ENCODE measurements at regions not wholly inside any gene's neighbourhood (a gene's known extent, or its start where the extent isn't known, plus 50 kb on each side); places are given as distances from the start of the nearest gene placed in this dataset.

DNA sequence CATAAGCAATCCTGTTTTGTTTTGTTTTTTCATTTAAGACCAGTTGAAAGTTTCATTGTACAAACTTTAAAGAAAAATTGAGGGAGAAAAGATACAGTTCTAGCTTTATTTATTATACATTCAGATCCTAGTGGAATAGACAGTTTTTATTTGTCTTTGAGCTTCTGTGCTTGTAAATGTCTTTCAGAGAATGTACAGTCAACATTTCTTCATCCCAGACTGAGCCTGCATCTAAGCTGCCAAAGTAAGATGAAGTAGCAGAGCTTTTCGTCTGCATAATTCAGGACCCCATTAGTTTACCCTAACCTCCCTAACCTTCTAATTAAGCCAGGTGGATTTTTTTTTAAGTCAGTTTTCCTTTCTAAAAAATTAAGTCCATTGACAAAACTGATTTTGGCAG, 516.7 kb upstream of the HTR2A start:
- WGBS, 4 donors: 60 to 77% (median 74%) methylated on average over 1 of the region's 1 CpG
- TF ChIP-seq POLR2A (IDR thresholded peaks at IDR 0.05): no peak
- intact Hi-C loops (cut with DNase I): loop anchor here in 1 of 10 donors (10.0 kb wide), 1 partner anchor 361 kb away; no protein-coding TSS in a partner anchor
- no peaks in the 10 kb centered on the region for H3K4me1 ChIP-seq
- no peak for DNase-seq
- H3K27ac ChIP-seq: no peak overlapping the region
- H3K27me3 ChIP-seq: no peaks in the 10 kb centered on the region
- no peak overlapping the region for H3K4me3 ChIP-seq
- no peaks in the 10 kb centered on the region for H3K9me3 ChIP-seq
- no peak for ATAC-seq
- no peaks in the 10 kb centered on the region for H3K36me3 ChIP-seq

DNA sequence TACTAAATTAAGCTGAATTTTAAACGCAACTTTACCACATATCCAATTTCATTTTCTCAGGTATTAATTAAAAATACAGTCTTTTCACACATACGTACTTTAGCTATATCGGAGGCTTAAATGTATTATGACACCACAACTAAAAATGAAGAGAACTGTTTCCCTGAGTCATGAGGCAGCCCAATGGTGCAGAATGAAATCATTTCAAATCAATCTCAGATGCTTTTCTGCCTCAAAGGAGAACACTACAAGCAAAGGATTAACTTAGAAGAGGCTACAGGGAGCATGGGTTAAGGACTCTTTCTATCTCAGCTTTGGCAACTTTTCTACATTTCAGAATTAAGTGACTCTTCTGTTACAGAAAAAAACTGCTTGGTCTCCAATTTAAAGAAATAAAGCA, 516.3 kb upstream of the HTR2A start:
- 89 to 95% (median 92%) methylated on average over 3 of the region's 3 CpGs for WGBS, 4 donors
- Histone ChIP-seq H3K27me3 (no peaks in the 10 kb centered on the region), H3K4me1 (no peaks in the 10 kb centered on the region), H3K36me3 (no peaks in the 10 kb centered on the region), H3K9me3 (no peaks in the 10 kb centered on the region), H3K27ac (no peak overlapping the region), H3K4me3 (no peak overlapping the region)
- ATAC-seq (no peak), DNase-seq (no peak)
- TF ChIP-seq, protein P1, sequence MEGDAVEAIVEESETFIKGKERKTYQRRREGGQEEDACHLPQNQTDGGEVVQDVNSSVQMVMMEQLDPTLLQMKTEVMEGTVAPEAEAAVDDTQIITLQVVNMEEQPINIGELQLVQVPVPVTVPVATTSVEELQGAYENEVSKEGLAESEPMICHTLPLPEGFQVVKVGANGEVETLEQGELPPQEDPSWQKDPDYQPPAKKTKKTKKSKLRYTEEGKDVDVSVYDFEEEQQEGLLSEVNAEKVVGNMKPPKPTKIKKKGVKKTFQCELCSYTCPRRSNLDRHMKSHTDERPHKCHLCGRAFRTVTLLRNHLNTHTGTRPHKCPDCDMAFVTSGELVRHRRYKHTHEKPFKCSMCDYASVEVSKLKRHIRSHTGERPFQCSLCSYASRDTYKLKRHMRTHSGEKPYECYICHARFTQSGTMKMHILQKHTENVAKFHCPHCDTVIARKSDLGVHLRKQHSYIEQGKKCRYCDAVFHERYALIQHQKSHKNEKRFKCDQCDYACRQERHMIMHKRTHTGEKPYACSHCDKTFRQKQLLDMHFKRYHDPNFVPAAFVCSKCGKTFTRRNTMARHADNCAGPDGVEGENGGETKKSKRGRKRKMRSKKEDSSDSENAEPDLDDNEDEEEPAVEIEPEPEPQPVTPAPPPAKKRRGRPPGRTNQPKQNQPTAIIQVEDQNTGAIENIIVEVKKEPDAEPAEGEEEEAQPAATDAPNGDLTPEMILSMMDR (IDR thresholded peaks at IDR 0.05): no peak
- no peak for TF ChIP-seq POLR2A (IDR thresholded peaks at IDR 0.05)
- intact Hi-C loops (cut with DNase I): loop anchor here in 1 of 10 donors (10.0 kb wide), 1 partner anchor 362 kb away; no protein-coding TSS in a partner anchor

DNA sequence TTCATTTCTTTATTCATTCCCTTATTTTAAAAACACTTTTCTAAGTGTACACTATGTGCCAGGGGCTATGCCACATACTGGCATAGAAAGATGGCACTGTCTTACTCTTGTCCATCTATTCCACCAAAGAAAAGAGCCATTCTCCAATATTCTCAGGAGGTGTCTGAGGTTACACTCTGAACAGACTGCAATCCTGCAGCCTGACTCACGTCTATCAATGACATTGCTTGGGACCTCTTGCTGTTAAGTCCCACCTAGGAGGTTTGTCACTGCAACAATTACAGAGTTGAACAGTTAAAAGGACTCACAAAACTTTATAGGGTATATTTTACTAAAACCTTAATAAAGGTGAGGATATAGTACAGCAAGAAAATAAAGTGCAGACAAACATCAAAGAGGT, 512.9 kb upstream of the HTR2A start:
- H3K4me1 ChIP-seq: no peaks in the 10 kb centered on the region
- TF ChIP-seq POLR2A (IDR thresholded peaks at IDR 0.05): no peak
- intact Hi-C loops (cut with DNase I): loop anchor here in 1 of 10 donors (10.0 kb wide), 1 partner anchor 365 kb away; no protein-coding TSS in a partner anchor
- H3K27ac ChIP-seq: no peak overlapping the region
- no peak for ATAC-seq
- no peaks in the 10 kb centered on the region for H3K27me3 ChIP-seq
- WGBS, 4 donors: 50 to 64% (median 55%) methylated on average over 1 of the region's 1 CpG
- H3K4me3 ChIP-seq: no peak overlapping the region
- H3K36me3 ChIP-seq: no peaks in the 10 kb centered on the region
- H3K9me3 ChIP-seq: no peaks in the 10 kb centered on the region
- no peak for DNase-seq

DNA sequence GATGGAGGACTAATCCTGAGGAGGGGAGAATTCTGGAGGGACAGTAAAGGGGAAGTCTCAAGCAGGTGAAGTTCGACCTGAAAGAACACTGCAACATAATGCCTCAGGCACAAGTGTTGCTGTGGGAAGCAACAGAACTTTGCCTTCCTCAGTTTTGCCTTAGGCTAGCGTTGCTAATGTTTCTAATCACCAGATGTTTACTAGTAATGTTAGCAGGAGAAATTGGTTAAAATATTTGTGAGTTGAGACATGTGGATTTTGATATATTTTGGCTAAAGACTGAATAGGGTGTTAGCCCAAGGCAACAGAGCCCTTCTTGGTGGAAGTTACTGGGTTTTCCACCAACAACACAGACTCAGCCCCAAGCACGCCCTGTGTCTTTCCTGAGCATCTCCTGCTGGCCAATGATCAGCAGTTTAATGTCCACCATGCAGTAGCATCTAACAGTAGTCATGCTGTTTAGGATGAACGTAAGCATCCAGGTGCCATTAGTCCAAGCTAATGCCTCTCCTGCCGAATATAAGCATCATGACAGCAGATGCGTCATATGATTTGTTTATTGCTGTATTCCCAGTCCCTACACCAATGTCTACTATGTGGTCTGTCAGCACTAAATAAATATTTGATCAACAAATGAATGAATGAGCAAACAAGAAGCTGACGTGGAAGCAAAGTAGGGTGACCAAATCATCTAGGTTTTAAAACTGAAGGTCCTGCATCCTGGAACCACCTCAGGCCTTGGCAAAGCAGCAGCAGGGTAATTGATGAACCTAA, 511.9 kb upstream of the HTR2A start:
- H3K4me3 ChIP-seq: no peak overlapping the region
- 80 to 84% (median 82%) methylated on average over 7 of the region's 7 CpGs for WGBS, 4 donors
- H3K27ac ChIP-seq: no peak overlapping the region
- ATAC-seq: no peak
- H3K4me1 ChIP-seq: no peaks in the 10 kb centered on the region
- no peaks in the 10 kb centered on the region for H3K27me3 ChIP-seq
- intact Hi-C loops (cut with DNase I): no loop called here
- H3K9me3 ChIP-seq: no peaks in the 10 kb centered on the region
- no peak for DNase-seq
- H3K36me3 ChIP-seq: no peaks in the 10 kb centered on the region
- TF ChIP-seq, protein P1 (IDR thresholded peaks at IDR 0.05): no peak
- no peak for TF ChIP-seq POLR2A (IDR thresholded peaks at IDR 0.05)

DNA sequence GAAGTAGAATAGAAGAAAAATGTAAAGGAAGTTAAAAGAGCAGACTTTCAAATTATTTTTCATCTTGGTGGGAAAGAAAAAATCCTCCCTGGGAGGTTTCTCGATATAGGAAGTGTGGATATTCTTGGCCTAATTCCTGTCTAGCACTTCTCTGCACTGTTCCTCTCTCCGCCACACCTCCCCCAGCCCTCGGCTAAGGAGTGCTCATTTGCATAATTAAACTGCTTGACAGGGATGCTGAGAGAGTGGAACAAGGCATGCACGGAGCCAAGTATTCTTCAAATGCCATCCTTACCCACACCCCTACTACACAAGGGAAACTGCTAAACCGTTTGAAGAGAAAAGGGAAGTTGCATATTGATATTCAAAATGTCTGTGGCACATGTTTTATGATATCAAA, 511.0 kb upstream of the HTR2A start:
- 42 to 47% (median 43%) methylated on average over 5 of the region's 5 CpGs for WGBS, 4 donors
- ATAC-seq (no peak), DNase-seq (no peak)
- Histone ChIP-seq H3K4me3 (no peak overlapping the region), H3K27ac (no peak overlapping the region), H3K4me1 (no peaks in the 10 kb centered on the region), H3K36me3 (no peaks in the 10 kb centered on the region), H3K27me3 (no peaks in the 10 kb centered on the region), H3K9me3 (no peaks in the 10 kb centered on the region)
- intact Hi-C loops (cut with DNase I): no loop called here
- TF ChIP-seq, protein P1 (IDR thresholded peaks at IDR 0.05): no peak
- no peak for TF ChIP-seq POLR2A (IDR thresholded peaks at IDR 0.05)

Data from heart left ventricle (tissue), 16 donors.